Tibial nerve (tissue), 4 donors: ENCODE measurements at regions not wholly inside any gene's neighbourhood (a gene's known extent, or its start where the extent isn't known, plus 50 kb on each side); places are given as distances from the start of the nearest gene placed in this dataset.

Source experiments
- EP300 ChIP-seq, 2 donors: sonication (generic); formaldehyde crosslinking; IDR thresholded peaks; one replicate each; pipeline ENCODE4 v1.6.1; 2017; ENCODE audit warnings: antibody characterized with exemption in 2 of 2, mild to moderate bottlenecking in 1 of 2
- POLR2A ChIP-seq, 2 donors: fragments of 450-650 bp; IDR thresholded peaks; one replicate each; pipeline ENCODE4 v1.6.1; 2017; ENCODE audit warnings: antibody characterized with exemption in 2 of 2, mild to moderate bottlenecking in 2 of 2, moderate library complexity in 2 of 2
- TF ChIP-seq, protein P1 (sequence below), 5 experiments: fragments of 200-600 bp in 3 of 5; fragments of 450-650 bp in 2 of 5; sonication (generic) in 3 of 5; IDR thresholded peaks; one replicate each; pipeline ENCODE4 v1.5.1; 2016 to 2019; ENCODE audit warnings: antibody characterized with exemption in 5 of 5, mild to moderate bottlenecking in 3 of 5, moderate library complexity in 2 of 5

DNA sequence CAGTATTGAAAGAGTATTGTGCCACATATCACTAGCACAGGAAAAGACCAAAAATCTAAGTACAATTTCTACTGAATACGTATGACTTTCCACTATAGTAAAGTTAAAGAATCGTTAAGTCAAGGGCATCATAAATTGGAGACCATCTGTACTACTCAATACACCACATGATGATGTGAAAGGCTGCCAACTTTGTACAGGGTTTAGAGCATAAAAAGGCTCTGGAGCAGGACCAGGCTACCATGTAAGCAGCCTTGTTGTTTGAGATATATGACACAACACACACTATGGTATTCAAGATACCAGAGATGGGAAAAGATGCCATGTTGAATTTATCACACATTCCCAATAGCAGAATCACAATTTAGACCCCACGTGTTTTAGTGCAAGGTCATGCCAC lies 294.9 kb upstream of the TRPC5 start:
- no peak for TF ChIP-seq POLR2A (IDR thresholded peaks at IDR 0.05)
- TF ChIP-seq, protein P1, sequence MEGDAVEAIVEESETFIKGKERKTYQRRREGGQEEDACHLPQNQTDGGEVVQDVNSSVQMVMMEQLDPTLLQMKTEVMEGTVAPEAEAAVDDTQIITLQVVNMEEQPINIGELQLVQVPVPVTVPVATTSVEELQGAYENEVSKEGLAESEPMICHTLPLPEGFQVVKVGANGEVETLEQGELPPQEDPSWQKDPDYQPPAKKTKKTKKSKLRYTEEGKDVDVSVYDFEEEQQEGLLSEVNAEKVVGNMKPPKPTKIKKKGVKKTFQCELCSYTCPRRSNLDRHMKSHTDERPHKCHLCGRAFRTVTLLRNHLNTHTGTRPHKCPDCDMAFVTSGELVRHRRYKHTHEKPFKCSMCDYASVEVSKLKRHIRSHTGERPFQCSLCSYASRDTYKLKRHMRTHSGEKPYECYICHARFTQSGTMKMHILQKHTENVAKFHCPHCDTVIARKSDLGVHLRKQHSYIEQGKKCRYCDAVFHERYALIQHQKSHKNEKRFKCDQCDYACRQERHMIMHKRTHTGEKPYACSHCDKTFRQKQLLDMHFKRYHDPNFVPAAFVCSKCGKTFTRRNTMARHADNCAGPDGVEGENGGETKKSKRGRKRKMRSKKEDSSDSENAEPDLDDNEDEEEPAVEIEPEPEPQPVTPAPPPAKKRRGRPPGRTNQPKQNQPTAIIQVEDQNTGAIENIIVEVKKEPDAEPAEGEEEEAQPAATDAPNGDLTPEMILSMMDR (IDR thresholded peaks at IDR 0.05): no peak
- TF ChIP-seq EP300 (IDR thresholded peaks at IDR 0.05): no peak
